Esophagus mucosa (tissue), 1 donor: ENCODE measurements at regions not wholly inside any gene's neighbourhood (a gene's known extent, or its start where the extent isn't known, plus 50 kb on each side); places are given as distances from the start of the nearest gene placed in this dataset.

ENCODE experiments used
- ATAC-seq: fragments of 200-7000 bp; cut with Tn5 transposase; one replicate; pipeline ENCODE4 v1.9.1; 2020
- donor health status: DM: yes; HTN: yes; CAD: no.

DNA sequence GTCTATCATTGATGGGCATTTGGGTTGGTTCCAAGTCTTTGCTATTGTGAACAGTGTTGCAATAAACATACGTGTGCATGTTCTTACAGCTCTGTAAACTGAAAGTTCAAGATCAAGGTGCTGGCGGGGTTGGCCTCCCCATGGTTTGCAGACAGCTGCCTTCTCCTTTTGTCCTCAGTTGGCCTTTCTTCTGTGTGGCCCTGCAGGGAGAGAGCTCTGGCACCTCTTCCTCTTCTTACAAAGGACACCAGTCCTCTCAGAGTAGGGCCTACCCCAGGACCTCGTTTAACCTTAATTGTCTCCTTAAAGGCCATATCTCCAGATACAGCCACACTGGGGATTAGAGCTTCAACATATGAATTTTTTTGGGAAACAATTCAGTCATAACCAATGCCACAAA lies 462.7 kb downstream of the TCERG1L start:
- ATAC-seq = no peak

DNA sequence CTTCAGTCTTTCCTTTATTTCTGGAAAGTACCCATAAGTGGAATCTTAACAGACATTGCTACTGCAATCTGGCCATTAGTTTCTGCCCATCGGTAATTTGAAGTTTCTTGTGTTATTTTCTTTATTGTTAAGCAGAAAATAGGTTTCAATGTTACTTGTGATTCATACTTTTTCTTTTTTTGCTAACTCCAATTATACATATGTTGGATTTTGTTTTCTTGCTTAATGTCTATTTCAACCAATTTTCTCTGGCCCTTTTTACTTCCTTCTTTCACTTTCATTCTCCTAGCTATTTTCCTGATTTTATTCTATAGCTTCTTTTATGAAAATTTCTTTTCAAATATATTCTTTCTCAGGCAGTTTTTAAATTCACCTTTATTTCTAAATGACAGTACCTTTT lies 457.4 kb downstream of the TCERG1L start:
- no peak for ATAC-seq

DNA sequence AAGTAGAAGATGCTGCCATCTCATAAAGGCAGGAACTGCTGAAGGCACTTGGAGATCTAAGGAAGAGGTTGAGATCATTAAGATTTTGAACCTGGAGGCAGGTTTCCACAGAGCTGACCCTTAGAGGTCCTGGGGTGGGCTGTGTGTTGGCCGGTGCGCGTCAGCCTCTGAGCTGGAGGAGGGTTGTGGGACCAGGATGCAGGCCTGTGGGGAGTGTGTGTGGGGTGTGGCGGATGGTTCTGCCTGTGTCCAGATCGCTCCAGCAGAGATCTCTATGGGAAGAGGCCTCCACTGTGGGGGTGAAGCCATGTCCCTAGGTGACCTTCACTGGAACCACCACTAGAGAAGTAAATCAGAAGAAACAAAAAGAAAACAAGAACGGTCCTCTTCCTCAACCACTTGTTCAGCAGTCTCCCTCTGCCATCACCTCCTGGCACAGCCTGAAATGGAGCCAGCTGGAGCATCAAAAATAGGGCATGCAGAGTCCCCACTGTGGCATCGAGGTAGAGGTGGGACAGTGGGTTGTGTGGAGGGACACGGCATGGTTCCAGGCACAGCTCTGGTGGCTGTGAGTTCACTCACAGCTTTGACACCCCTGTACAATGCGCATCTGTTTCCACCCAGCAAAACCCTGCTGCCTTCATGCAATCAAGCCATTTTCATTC lies 453.8 kb downstream of the TCERG1L start:
- no peak for ATAC-seq

DNA sequence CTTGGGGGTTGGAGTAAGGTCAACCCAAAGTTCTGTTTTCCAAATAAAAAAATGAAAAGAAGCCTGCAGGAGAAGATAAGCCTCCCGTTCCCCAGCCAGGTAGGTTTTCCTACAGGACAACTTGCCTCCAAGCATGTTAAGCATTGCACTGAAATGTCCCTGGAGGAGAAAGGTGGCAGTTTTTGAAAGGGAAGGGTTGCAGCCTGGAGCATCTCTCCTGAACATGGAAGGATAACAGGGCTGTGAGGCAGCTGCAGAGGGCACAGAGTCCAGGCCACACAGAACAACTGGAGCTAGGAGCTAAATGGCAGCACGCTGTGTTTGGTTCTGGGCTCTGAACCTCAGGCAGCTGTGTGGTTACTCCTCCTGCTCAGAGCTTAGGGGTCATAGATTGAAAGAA lies 452.9 kb downstream of the TCERG1L start:
- no peak for ATAC-seq

DNA sequence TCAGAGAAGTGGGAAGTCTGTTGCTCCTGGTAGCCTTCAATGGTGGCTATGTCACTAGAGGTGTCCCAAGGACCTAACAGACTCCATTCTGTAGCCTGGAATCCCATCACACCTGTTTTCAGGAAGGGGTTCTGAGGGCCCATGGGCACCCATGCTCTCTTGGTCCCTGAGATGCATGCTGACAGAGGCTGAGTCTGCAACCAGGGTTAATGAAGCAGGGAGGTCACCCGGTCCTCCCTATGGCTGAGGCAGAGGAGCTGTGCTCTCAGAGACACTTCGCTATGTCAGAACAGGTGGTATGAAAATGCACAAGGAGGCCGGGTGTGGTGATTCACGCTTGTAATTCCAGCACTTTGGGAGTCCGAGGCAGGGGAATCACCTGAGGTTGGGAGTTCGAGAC lies 452.1 kb downstream of the TCERG1L start:
- no peak for ATAC-seq

DNA sequence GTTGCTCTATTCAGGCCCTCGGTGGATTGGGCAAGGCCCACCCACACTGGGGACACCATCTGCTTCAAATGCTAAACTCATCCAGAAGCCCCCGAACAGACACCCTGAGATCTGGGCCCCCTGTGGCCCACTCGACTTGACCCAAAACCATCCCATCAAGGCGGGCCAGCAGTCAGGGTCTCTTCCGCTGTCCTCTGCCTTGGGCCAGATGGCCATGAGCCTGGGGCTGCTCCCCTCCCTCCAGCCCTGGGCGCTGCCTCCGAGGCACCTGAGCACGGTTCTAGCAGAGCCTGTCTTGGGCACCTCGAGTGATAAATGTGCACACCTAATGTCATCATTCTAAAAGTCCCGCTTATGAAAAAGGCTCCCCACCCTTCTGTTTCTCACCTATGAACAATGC lies 449.4 kb downstream of the TCERG1L start:
- no peak for ATAC-seq

DNA sequence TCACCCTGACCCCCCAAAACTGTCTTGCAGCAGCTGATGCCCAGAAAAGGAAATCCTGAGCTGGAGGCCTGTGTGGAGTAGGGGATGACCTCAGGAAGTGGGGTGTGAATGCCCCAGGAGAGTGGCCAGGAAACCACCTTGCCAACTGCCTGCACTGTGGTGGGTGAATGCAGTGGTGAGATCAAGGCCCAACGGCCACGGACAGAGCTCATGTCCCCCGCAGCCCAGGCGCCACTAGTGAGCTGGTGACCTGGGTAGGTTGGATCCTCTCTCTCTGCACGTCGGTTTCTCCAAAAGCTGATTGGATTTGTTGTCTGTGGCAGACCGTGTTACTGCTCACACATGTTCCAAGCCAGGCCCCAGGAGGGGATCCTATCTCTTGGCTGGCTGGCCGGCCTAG lies 448.9 kb downstream of the TCERG1L start:
- no peak for ATAC-seq

DNA sequence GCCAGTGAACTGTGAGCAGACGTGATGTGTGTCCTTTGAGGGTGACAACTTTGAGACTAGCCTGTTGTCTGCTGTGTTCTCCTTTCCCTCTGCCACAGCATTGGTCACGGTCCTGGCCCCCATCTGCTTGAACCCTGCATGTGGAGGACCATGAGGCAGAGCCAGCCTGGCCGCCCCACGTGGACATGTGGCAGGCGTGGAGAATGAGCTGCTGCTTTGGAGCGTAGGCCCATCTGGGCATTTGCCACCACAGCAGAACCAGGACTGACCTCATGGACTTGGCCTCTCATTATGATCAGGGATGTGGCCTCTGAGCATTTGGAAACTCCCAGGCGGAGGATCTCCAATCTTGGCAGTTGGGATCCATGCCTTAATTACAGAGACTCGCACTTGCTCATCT lies 448.5 kb downstream of the TCERG1L start:
- ATAC-seq = no peak

DNA sequence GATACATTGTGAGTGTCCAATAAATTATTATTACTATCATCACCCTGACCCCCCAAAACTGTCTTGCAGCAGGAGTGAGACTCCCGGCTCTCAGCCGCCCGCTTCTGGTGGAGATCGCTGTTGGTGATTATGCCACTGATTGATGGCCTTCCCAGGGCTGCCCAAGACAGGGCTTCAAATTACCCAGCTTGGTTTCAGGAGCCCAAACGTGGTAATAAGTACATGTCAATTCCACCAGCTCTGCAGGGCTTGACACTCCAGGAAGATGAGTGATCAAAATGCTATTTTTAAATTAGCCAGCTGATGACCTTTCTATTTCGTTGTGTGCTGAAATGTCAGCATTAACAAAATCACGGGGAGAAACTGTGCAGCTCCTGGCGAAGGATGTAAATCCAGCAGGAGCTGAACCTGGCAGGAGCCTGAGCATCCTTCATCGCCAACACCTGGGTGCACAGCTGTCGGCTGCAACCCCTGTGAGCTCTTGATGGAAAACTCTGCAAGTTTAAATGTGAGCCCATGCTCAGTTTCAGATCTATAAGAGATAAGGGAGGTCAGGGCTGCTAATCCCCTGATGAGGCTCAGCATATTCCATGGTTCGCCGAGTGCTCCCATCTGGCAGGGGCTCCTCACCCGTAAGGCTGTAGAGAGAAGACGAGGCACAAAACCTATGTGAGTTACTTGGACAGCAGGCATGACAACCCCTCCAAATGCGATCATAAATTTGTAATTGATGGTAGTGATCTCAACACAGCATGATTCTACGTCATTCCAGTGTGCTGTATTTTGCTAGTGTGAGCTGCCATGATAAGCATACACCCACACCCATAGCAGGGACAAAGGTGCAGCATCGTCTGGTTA lies 446.3 kb downstream of the TCERG1L start:
- ATAC-seq = no peak

DNA sequence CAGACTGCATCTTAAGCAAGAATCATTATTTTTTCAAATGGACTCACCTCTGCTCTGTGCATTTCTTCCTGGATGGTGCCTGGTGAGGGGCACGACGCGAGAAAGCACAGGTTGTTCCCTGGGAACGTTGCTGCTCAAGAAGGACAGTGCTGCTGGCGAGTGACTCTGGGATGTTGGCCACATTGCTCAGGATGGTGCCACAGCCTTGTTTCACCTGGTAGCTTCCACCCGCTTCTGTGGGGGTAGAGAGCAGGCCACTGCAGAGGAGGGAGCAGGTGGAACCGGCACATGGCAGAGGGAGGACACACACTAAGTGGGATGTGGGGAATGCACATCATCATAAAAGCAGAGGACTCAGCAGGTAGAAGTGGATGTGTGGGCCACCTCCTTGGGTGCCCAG lies 444.7 kb downstream of the TCERG1L start:
- ATAC-seq = no peak

DNA sequence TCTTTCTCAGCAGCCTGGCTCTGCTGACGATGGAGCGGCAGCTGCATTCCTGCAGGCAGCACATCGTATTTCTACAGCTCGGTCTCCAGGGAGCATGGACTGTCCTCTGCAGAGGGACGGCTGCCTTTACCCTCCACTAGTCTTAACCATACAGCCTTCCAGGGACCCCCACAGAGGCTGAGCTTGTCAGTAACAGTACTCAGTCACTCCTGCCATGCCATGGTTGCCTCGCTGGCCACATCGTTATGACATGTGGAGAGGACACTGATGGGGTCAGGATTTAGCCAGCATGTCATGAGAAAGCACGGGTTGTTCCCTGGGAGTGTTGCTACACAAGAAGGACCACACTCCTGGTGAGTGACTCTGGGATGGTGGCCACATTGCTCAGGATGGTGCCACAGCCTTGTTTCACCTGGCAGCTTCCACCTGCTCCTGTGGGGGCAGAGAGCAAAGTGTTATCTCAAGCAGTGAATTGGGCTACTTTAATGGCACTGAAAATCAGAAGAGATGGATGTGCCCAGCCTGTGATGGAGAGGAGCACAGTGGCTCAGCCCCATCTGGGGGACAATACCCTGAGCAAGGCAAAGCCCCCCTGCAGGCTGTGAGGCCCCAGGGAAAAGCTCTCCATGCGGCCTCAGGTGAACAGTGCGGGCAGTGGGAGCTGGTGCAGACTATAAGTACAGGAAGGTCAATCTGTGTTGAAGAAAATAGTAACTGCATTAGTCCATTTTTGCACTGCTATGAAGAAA lies 443.9 kb downstream of the TCERG1L start:
- ATAC-seq = no peak

DNA sequence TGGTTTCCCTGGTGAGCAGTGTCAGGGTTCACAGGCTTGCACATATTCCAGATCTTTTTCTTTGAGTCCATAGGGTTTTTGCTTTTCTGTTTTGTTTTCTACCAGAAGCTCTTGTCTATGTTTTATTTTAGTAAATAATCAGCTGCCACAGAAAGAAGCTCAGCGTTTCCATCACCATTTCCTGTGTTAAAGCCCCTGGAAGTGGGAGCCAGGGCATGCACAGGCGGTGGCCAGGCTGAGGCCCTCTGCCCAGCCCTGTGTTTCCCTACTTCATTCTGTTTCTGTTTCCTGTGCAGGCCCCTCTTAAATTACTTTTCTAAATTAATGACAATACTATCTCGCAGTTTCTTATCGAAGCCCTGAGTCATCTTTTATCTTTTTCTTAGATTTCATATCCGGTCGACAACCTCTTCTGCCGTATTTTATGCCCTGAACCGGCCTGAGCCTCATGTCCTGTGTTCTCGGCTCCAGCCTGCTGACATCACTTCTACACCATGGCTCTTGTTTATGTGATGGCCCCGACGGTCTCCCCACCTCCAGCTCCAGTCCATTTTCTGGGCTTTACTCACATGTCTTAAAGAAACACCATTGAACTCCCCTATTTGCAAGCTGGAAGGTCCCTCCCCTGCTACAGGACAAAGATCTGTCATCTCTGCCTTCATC lies 442.2 kb downstream of the TCERG1L start:
- no peak for ATAC-seq

DNA sequence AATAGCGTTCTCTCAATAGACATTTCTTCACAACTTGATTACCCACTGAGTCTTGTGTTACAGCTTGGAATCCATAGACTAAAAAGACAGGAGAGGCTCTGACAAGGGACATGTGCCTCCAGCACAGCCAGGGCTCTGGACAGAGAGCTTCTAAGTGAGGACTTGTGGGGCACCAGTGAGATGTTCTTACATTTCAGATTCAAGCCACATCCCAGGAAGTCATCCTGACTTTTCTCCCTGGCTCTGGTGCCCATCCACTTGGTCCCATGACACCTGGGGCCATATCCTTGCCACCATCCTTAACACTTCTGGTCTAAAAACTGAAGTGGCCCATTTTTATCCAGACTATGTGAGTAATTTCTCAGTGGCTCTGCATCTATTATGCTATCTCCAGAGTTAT lies 440.1 kb downstream of the TCERG1L start:
- ATAC-seq = no peak

DNA sequence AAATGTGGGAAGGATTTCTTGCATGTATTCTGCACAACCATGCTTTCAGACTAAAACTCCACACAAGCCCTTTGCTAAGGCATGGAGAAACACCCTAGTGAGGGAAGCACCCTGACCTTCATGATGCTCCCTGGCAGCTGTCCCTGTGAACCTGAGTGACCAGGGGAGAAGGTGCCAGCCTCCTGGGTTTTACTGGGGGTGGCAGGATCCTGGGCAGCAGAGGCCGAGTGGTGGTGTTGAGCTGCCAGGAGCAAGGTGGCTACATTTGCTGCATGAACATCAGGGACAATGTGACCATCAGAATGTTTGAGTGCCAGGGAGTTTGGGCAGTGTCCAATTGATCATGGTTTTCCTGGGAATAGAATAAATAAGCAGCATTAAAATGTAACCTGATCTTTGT lies 437.9 kb downstream of the TCERG1L start:
- ATAC-seq = no peak

DNA sequence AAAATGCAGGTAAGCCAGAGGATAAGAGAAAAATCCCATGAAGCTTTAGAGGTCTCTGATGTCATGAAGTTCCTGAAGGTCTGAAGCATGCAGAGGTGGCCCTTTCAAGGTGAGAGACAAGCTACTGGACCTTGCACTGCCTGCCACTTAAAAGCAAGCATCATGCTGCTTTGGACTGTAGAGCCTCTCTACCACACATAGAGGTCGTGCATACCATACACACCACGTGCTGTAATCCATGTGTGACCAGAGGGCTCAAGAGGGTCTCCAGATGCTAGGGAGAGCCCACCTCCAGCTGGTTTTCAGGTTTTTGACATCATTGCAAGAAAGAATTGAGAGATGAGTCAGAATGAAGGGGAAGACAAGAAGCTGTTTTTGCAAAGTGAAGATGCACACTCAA lies 436.4 kb downstream of the TCERG1L start:
- no peak for ATAC-seq

DNA sequence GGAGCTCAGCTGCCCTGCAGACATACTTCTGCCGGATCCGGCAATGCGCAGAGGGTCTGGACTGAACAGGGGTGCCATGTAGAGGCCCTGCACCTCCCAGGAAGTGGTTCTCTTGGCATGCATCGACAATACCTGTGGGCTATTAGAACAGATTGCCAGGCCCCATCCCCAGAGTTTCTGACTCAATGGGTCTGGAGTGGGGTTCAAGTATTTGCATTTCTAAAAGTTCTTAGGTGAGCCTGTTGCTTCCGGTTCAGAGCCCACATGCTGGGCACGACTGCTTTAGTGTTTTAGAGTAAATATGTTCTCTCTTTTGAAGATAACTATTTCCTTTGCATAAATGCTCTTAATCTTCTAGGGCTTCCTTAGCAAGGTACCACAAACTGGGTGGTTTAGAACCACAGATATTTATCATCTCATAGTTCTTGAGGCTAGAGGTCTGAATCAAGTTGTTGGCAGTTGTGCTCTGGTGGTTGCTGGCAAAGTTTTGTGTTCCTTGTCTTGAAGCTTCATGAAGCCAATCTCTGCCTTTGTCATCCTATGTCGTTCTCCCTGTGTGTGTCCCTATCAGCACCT lies 435.5 kb downstream of the TCERG1L start:
- no peak for ATAC-seq

DNA sequence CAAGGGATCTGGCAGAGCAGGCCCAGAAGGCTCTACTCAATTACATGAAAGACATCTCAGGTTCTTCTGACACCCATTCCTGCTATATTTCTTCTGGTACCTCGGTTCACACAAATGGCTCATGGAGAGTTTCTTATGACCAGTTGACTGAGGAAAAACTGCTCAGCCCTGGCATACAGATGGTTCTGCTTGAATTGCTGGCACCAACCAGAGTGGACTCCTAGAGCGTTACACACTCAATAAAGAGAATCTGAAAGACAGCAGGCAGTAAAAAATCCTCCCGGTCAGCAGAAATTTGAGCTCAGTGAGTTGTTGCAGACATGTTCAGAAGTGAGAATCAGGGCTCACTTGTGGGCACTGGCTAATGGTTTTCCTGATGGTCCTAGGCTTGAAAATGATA lies 434.4 kb downstream of the TCERG1L start:
- ATAC-seq = no peak

DNA sequence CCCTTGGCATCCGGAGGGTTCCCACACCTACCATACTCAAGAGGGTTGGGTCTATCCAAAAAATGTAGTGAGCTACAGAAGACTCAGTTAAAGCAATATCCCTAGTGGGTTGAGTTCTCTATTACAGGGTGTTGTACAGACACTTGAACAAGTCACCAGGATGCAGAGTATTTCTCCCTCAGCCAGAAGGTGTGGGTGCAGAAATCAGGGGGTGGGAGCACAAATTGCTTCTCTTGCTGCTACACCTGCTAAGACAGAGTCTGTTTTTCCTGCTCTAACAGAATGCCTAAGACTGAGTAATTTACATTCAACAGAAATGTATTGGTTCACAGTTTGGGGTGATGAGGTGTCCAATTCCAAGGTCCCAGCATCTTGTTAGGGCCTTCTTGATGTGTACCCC lies 433.4 kb downstream of the TCERG1L start:
- no peak for ATAC-seq

DNA sequence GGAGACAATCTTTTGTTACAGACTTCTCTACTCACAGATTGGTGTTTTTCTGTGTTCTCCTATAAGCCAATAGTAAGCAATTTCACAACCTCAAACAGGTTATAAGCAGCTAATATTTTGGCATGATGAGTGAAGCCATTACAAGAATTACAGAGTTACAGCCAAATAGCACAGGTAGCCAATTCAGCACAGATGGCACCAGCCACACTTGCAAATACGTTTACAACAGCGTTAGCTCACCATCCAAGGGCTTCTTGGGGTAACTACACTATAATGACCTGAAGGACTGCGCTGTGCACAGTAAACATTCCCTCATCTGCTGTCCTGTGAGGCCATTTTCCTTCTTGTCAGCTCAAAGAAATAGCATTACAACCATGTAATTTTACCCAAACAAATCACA lies 428.6 kb downstream of the TCERG1L start:
- ATAC-seq = no peak

DNA sequence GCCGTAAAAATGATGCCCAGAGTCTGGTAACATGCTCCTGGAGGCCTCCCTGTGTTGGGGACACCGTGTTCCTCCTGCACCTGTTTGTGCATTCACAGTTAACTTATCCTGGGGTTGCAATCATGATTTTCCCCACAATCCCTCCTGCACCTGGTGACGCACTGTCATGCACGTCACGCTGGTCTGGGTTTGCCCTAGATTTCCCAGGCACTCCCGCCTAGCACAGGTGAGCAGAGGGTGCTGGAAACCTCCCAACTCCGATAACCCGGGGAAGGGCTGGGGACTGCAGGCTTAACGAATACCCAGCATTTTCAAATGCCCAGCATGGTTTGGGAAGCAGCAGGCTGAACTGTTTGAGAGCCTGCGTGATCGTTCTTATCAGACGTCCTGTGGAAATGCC lies 427.1 kb downstream of the TCERG1L start:
- no peak for ATAC-seq

DNA sequence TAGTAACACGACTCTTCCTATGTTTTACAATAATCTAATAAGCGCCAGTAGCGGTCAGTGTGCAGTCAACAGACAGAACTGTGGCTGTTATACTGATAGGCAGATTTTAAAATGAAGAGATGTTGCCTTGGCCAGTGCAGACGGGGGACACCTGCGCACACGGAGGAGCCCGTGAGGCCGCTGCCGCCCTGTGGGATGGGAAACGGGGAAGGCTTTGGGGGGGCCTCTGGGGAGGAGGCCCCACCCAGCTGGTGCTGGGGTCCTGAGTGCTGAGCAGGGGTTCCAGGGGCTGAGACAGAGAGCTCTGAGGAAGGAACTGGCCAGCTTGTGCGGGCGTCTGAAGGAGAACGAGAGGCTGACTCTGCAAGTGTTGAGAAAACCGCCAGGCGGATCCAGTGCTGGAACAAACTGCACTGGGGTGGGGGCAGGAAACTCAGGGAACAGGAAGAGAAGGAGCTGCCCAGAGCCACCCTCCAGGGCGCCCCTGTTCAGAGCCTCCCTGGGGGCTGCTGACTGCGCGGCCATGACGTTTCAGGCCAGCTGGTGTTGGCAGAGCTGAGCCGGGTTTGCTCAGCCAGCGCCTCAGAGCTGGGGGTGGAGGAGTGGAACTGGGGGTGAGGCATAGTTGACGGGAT lies 426.4 kb downstream of the TCERG1L start:
- ATAC-seq = no peak

DNA sequence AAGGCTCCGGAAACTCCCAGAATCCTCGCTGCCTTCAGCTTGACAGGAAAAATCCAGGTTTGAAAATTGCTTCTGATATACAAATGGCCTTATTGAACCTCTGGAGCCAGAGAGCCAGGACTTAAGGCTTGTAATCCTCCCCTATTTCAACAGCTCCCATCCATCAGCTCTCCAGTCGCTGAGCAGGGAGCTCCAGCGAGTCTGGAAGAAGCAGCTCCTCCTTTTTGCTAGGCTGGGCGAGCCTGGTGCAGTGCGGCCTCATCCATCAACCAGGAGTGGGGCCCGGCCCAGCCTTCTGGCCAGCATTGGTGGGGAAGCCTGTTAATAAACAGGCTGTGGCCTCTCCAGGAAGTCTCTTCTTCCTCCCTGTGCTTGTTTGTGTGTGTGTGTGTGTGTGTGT lies 424.4 kb downstream of the TCERG1L start:
- no peak for ATAC-seq
